ENCODE measurements at regions not wholly inside any gene's neighbourhood (a gene's known extent, or its start where the extent isn't known, plus 50 kb on each side); places are given as distances from the start of the nearest gene placed in this dataset.
"Not testable (repeated sequence)": the region's sequence is repeated elsewhere in the genome, so short reads cannot be mapped to it uniquely, and the experiment has no call there.

DNA sequence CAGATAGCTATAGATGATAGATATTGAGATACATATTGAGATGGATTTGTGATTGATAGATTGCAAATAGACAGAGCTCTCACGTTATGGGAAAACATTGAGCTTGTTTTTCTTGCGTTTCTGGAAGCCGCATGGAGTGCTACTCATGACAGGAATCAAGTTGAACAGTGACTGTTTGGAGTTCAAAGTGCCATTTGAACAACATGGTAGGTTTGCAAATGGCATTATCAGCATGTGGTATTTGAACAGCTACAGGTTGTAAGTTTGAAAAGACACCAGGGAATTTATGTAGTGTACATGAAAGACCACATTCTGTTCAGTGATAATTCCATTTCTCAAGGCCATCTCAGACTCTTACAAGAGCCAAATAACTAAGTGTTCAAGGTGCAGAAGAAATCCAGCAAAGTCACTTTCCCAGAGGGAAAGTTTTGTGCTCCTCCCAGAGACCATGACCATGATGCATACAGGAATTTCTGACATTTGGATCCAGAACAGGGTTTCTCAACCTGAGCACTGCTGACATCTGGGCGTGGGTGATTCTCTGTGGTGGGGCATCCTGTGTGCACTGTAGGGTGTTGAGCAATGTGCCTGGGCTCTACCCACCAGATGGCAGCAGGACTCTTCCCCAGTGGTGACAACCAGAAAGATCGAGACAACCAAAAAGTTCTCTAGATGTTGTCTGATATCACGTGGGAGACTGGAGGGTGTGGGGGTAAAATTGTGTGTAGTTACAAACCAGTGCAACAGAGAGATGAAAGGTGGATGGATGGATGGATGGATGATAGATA is 399.1 kb upstream of the AMELY start:
- no peak for DNase-seq (ENCODE audit: low spot score)

DNA sequence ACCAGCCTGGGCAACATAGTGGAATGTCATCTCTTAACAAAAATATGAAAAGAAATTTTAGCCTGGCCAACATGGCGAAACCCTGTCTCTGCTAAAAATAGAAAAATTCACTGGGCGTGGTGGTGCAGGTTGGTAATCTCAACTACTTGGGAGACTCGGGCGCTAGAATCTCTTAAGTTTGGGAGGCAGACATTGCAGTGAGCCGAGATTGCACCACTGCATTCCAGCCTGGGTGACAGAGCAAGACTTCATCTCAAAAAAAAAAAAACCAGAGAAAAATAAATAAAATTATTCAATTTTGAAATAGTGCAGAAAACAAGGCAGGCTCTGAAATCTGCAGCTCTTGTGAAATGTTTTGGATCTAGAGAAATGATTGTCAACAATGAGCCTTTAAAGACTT is 397.3 kb upstream of the AMELY start:
- no peak for DNase-seq (ENCODE audit: low spot score)

DNA sequence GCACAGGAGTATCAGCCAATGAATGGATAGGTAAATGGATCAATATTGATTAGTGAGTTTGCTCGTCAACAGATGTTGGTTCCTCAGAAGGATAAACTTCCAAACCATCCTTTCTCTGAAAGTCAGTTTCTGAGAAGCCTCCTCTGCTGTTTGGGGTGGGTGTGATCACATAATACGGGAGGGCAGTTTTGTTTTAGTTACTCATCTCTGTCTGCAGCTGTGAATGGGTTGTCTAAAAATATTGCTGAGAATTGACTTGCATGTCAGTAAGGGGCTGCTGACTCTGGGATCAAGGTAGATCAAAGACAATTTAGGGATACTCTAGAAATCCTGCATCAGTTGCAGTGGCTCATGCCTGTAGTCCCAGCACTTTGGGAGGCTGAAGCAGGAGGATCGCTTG is 390.8 kb upstream of the AMELY start:
- no peak for DNase-seq (ENCODE audit: low spot score)

DNA sequence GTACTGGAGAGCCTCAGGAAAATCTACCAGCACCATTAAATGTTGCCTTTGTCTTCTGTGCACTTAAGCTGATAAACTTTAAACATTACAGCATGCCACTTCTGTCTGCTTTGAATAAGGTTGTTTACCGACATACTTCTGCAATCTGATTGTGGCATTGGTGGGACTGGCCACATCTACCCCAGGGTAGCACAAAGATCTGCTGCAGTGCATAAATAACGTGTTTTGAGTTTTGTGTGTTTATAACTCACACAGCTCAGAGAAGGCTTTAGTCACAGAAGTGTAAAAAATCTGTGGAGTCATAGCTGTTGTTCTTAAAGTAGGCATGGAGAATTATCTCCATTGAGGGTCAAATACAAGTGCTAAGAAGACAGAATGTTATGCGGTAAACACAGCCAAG is 388.4 kb upstream of the AMELY start:
- no peak for DNase-seq (ENCODE audit: low spot score)

DNA sequence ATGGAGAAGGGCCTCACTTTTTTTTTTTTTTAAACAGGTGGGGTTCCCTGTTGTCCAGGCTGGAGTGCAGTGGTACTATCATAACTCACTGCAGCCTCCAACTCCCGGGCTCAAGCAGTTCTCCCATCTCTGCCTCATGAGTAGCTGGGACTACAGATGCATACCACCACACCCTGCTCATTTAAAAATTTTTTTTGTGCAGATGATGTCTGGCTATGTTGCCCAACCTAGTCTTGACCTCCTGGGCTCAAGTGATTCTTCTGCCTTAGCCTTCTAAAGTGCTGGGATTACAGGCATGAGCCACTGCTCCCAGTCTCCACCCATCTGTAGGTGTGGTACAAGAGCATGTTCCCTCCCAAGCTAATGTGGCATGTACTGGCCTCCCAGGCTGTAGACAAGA is 380.6 kb upstream of the AMELY start:
- no peak for DNase-seq (ENCODE audit: low spot score)

DNA sequence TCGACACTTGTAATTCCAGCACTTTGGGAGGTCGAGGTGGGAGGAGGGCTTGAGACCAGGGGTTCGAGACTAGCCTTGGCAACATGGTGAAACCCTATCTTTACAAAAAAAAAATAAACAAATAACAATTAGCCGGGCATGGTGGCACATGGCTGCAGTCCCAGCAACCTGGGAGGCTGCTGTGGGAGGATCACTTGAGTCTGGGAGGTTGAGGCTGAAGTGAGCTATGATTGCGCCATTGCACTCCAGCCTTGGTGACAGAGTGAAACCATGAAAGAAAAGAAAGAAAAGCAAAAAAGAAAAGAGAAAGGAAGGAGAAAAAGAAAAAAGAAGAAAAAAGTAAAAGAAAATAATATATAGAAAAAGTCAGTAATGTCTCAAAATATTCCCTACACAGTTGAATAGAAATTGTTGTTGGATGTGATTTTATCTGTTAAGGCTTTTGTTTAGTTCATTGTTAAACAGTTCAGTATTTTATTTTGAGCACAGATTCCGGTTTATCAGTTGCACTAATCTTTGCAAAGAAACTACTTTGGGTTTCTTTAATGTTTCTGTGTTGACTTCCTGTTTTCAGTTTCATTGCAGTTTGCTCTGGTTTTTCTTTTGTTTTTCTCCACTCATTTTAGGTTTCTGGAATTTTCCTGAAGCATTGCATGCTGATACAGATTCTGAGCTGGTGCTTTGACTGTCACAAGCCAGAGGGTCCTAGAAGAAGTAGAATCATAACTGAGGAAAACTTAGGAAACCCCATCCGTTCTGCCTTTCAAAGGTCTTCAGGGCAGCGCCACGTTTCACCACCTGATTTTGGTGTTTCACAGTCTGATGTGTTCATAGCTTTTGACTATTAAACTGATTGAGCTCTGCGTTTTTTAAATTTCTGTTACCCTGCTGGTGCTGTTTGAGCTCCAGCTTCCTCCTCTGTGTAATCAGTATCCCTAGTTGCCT is 378.6 kb upstream of the AMELY start:
- DNase-seq (ENCODE audit: low spot score): no peak

DNA sequence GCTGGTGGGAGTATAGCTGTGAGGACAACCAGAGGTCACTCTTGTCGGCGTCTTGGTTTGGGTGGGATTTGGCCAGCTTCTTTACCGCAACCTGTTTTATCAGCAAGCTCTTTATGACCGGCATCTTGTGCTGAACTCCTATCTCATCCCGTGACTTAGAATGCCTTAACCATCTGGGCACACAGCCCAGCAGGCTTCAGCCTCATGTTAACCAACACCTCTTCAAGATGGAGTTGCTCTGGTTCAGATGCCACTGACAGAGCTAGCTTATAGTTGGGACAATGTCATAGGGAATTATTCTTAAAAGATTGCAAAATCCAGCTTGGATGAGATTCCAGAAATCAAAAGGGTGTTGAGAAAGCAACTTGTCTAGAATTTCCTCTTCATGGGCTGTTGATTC is 377.1 kb upstream of the AMELY start:
- DNase-seq (ENCODE audit: low spot score): no peak

DNA sequence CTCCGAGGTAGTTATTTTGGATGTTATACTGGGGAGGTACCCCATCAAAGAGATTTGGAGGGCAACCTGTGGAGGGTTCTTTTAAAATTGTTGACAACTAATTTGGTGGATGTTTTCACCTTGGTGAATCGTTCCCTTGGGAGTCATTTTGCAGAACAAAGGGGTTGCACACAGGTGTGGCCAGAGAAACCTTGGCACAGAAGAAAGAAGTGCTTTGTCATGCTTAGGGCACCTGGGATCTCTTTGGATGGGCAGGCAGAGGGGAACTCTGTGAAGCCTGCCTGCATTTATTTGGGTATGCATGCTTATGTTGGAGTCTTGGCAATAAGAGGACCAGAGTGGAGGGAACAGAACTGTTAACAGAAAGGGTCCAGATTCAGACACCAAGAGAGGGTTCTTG is 376.4 kb upstream of the AMELY start:
- not testable (repeated sequence) for DNase-seq (ENCODE audit: low spot score)

DNA sequence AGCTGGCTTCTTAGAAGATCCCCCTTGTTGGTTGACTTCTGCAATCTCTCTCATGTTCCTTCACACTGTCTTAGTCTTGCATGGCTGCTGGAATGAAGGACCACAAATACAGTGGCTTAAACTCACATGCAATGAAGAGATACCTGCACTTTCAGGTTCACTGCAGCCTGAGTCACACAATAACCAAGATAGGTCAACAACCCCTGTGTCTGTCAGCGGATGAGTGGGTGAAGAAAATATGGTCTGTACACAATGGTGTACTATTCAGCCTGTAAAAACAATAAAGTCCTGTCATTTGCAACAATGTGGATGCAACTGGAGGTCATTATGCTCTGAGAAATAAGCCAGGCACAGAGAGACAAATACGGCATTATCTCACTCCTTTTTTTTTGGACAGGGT is 373.8 kb upstream of the AMELY start:
- no peak for DNase-seq (ENCODE audit: low spot score)

DNA sequence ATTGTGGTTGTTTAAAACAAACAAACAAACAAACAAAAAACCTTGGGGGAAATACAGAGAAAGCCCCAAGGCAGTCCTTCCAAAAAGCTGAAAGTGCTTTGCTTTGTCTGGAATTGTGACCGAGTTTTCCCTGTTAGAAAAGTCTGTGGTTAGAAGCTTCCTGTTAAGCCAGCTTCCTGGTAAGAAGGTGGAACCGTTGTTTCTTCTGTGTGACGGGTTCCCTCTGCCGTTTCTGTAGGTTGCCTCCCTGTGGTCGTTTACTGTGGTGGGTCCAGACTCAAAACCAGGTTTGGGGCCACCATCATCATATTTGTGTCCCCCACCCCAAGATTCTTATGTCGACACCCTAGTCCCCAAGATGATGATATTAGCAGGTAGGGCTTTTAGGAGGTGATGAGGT is 371.4 kb upstream of the AMELY start:
- DNase-seq (ENCODE audit: low spot score): no peak

DNA sequence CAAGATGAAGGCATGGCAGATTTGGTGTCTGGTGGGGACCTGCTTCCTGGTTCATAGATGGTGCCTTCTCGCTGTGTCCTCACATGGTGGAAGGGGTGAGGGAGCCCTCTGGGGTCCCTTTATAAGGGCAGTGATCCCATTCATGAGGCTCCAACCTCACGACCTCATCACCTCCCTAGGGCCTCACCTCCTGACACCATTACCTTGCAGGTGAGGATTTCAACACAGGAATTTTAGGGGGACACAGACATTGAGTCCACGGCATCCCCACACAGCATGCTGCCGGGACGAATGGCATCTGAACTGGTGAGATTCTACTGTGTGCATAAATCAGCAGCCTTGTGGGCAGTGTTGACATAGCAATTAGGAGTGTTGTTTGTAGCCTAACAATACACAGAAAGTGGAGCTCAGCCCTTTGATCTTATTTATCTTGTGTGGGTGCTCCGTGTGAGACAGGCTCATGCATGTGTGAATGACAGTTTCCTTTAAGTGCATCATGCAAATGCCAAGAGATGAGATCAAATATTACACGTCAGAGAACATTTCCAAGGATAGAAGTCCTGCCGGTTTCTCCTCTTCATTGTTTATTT is 368.7 kb upstream of the AMELY start:
- DNase-seq (ENCODE audit: low spot score): not testable (repeated sequence)

DNA sequence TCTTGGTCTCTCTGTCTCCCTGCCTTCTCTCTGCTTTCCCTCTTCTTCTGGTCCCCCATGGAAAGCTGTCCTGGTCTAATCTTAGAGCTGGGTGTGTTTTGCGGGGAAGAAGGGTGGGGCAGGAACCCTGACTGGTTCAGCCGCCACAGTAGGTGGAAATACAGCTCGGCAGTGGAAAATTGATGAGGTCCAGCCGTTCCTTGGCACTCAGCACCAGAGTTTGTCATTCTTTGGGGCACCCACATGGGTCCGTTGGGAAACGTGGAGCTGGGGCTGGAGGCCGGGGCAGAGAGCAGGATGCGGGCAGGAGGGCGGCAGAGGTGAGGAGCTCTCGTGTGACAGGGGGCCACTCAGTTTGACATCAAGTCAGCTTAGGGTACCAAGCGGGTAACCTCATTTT is 364.2 kb upstream of the AMELY start:
- no peak for DNase-seq (ENCODE audit: low spot score)

DNA sequence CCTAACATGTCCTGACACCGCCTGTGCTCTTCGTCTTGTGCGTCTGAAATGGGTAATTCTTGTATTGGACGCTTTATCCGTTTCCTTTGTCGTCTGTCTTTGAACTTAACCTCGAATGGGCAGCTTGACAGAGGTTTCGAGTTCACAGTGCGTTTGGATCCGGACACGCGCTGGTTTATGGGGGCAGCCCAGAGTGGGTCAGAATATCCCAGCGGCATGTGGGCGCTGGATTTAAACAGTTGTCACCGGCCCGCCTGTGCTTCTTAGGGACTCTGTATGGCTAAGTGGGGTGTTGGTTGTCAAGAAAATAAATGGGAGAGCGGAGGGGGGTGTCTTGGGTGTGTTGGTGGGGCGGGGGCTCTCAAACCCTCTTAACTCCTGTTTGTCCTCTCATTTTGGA is 363.5 kb upstream of the AMELY start:
- no peak for DNase-seq (ENCODE audit: low spot score)

DNA sequence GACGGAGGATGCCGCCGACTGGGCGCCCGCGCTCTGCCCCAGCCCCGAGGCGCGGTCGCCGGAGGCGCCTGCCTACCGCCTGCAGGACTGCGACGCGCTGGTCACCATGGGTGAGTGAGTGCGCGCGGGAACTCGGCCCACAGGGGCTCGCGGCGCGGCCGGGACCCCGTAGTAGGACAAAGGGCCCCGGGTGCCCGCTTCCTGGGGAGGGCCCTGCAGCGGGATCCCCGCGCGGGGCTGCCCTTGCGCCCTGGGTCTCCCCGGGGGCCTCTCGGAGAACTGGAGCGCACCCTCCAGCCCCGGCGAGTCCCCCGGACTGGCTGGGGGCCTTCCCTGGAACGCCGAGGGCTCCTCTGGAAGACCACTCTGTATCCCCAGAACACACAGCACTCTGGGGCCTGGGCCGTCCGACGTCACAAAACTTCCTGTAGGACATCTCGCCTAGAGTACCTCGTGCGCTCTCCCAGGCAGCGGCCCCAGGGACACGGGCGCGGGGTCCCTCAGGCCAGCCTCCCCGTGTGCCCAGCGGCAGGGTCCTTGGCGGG is 362.9 kb upstream of the AMELY start:
- peak; percentile 43 for DNase-seq (ENCODE audit: low spot score)

DNA sequence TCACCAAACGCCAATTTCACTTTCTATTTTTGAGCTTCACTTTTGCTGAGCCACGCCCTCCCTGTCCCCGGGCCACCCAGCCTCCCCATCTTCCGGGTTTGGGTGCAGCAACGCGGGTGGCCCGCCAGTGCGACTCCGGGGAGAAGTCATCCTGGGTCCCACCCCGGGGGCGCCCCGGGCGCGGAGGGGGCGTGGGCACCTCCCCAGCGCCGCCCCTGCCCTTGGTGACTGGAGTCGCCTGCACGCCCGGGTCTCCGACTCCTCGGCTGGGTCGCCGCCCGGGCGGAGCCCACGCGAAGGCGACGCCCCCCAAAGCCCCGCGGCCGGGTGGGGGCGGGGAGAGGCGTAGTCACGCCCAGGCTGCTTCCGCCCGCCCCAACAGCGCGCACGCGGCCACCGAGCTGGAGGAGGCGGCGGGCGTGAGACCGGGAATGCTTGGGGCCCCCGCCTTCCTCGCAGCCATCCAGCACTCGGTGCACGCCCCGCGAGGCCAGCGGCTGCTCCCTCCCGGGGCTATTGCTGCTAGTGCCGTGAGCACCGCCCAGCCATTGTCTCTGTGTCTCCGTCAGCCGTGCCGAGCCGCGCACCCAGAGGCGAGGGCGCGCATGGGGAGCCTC is 362.1 kb upstream of the AMELY start:
- peak; percentile 86 for DNase-seq (ENCODE audit: low spot score)

DNA sequence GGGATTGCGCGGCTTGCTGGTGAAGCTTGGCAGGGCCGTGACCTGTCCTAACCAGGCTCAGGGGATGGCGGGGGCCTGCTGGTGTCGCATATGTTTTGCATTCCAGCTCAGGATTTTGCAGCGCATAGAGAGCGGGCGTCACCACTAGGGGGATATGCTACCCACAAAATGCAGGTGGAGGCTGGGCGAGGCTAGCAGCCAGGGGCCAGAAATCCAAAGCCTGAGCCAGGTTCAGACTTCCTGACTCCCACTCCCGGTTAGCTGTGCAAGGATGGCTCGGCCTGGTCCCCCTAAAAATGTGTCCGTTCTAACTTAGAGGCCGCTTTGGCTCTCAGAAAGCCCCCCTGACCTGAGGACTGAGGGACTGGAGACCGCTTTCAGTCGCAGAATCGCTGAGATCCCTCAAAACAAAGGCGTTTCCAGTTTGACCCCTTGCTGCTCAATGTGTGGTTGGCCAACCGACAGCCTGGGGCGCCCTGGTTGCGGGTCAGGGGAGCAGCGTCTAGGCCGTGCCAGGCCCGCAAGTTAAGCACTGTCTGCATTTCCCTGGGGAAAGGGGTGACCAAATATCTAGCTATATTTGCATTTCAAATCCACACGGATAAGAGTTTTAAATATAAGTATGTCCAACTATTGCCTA is 361.1 kb upstream of the AMELY start:
- DNase-seq (ENCODE audit: low spot score): peak; percentile 65

DNA sequence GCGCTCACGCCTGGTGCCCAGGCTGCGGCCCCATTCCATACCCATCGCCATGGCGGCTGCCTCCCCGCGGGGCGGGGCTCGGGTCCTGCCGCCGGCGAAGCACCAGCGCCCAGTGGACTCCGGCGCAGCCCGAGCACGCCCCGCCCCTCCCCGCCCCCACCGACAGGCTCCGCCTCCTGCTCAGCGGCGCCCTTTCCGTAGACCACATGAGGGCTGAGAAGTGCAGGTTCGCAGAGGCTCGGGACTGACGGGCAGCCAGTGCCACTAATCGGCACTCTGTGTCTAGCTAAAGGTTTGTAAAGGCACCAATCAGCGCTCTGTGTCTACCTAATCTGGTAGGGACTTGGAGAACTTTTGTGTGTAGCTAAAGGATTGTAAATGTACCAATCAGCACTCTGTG is 352.2 kb upstream of the AMELY start:
- DNase-seq (ENCODE audit: low spot score): no peak

DNA sequence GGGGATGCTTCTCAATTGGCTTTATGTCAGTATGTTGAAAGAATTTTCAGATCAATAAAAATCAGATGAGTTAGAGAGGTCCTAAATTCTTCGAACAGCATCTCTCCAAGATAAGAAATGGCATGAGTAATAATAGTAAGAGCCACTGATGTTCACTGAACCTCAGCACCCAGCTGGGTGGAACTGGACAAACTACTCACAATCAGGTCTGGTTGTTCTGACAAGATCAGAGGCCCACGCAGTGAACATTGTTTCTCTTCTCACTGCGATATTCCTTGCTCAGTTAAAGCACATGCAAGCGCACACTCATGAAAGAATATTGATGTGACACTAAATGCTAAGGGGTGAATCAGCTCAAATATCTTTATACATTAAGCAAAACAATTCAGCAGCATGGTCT is 351.0 kb upstream of the AMELY start:
- no peak for DNase-seq (ENCODE audit: low spot score)

DNA sequence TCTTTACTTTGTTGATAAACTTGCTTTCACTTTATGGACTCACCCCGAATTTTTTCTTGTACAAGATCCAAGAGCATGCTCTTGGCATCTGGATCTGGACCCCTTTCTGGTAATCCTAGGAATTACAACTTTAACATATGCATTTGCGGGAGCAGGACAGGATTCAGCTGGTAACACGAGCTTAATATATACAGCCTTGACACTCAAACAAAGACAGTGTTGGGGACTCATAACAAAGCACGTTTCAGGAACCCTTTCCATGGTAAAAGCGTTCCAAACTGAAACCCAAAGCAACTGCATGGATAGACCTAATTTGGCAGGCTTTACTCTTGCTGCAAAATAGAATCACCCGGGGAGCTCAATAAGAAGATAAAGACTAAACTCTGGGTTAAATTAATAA is 349.7 kb upstream of the AMELY start:
- DNase-seq (ENCODE audit: low spot score): no peak

DNA sequence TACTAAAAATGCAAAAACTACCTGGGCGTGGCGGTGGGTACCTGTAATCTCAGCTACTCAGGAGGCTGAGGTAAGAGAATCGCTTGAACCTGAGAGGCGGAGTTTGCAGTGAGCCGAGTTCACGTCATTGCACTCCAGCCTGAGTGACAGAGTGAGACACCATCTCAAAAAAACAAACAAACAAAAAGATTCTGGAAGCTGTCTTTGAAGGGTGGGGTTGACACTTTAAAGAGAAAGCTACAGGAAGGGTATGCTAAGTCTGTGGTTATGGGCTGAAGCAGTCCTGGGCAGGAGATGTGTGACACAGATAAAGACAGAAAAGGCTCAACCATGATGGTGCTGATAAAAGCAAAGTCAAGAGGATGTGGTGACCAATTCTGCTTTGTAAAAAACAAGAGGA is 328.5 kb upstream of the AMELY start:
- DNase-seq (ENCODE audit: low spot score): no peak

DNA sequence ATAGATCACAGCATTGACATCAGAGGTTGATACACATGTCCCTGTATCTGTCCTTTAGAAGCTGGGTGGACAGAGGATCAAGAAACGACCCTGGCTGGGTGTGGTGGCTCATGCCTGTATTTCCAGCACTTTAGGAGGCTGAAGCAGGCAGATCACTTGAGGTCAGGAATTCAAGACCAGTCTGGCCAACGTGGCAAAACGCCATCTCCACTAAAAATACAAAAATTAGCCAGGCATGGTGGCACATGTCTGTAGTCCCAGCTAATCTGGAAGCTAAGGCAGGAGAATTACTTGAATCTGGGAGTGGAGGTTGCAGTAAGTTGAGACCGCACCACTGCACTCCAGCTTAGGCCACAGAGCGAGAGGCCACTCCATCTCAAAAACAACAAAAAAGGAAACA is 300.4 kb upstream of the AMELY start:
- no peak for DNase-seq (ENCODE audit: low spot score)

DNA sequence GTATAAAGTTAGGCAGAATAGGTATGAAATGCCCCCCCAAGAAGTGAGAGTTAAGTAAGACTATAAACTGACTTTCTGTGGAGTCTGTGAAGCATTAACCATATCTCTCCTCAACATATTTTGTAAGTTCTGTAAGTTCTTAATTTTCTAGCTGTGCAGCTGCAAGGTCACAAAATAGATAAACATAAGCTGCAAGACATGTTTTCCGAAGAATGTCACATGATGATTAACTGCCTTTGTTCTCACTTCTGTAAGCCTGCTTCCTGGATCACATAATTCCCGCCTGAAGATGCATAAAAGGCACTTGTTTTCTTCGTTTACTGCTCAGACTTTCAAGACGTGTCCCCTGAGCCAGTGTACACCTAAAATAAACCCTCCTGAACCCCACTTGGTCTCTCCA is 292.9 kb upstream of the AMELY start:
- DNase-seq (ENCODE audit: low spot score): no peak
